ENCODE measurements at regions not wholly inside any gene's neighbourhood (a gene's known extent, or its start where the extent isn't known, plus 50 kb on each side); places are given as distances from the start of the nearest gene placed in this dataset.

DNA sequence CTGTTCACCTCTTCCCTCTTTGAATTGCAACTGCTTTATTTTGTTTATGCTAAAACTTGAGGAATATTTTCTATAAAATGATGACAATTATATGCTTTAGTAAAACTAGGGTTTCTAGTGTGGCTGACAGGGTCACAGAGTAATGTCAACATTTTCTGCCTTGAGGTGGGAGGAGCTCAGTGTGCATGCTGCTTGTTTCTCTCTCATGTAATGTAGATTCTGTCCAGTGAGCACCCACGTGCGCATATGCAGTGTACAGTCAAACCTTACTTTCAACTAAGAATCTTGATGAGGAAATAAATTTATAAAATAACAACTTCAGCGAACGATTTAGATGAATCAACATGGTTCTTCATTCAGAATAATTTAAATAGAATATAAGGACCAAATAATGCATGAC, 603.9 kb downstream of the PCDH17 start:
- no peaks in the 10 kb centered on the region for H3K36me3 ChIP-seq (ENCODE audit: control insufficient read depth in 1 of 2, insufficient read depth in 2 of 2, low read length in 2 of 2)
- no peak overlapping the region for H2BK12ac ChIP-seq (ENCODE audit: low read length)
- H3K4ac ChIP-seq (ENCODE audit: low read depth, low read length), result no peak overlapping the region
- H3K4me3 ChIP-seq (ENCODE audit: low read depth, low read length), result no peak overlapping the region
- H3K9ac ChIP-seq (ENCODE audit: low read length), result no peak overlapping the region
- no peak overlapping the region for H3K23ac ChIP-seq (ENCODE audit: low read length)
- no peak overlapping the region for H2AK5ac ChIP-seq (ENCODE audit: low read length)
- H3K14ac ChIP-seq (ENCODE audit: low read length), result no peak overlapping the region
- H3K9me3 ChIP-seq (ENCODE audit: insufficient read depth, low read depth, low read length), result no peaks in the 10 kb centered on the region
- no peak overlapping the region for H3K27ac ChIP-seq (ENCODE audit: low read depth, low read length)
- H3K79me2 ChIP-seq (ENCODE audit: control insufficient read depth, insufficient read depth, low read length, poor library complexity), result no peaks in the 10 kb centered on the region
- H4K91ac ChIP-seq (ENCODE audit: low read depth, low read length), result no peak overlapping the region
- H4K12ac ChIP-seq (ENCODE audit: low read depth, low read length), result no peak overlapping the region
- DNase-seq, result no peak
- no peak overlapping the region for H2BK120ac ChIP-seq (ENCODE audit: insufficient read depth, low read length, poor library complexity)
- H3K4me1 ChIP-seq (ENCODE audit: control insufficient read depth in 1 of 2, insufficient read depth in 2 of 2, low read length in 2 of 2), result no peaks in the 10 kb centered on the region
- no peaks in the 10 kb centered on the region for H3K79me1 ChIP-seq (ENCODE audit: low read length)
- no peak overlapping the region for H3K4me2 ChIP-seq (ENCODE audit: low read length)
- WGBS (ENCODE audit: extremely low coverage, insufficient coverage, insufficient read length), result no CpG with 5 or more reads among the region's 4 CpGs
- H3K18ac ChIP-seq (ENCODE audit: low read length), result no peak overlapping the region
- no peaks in the 10 kb centered on the region for H3K27me3 ChIP-seq (ENCODE audit: insufficient read depth, low read length)
- no peak overlapping the region for H4K8ac ChIP-seq (ENCODE audit: low read depth, low read length)
- H2AFZ ChIP-seq (ENCODE audit: insufficient read depth, low read length, poor library complexity), result no peak overlapping the region
- H2BK5ac ChIP-seq (ENCODE audit: low read depth, low read length, poor library complexity), result no peak overlapping the region

- Histone ChIP-seq H4K8ac (ENCODE audit: low read depth, low read length) (no peak overlapping the region), H2BK120ac (ENCODE audit: insufficient read depth, low read length, poor library complexity) (no peak overlapping the region), H2AFZ (ENCODE audit: insufficient read depth, low read length, poor library complexity) (no peak overlapping the region), H3K23ac (ENCODE audit: low read length) (no peak overlapping the region), H3K27ac (ENCODE audit: low read depth, low read length) (no peak overlapping the region), H3K14ac (ENCODE audit: low read length) (no peak overlapping the region), H3K79me1 (ENCODE audit: low read length) (no peaks in the 10 kb centered on the region), H3K36me3 (ENCODE audit: control insufficient read depth in 1 of 2, insufficient read depth in 2 of 2, low read length in 2 of 2) (no peaks in the 10 kb centered on the region), H4K91ac (ENCODE audit: low read depth, low read length) (no peak overlapping the region), H2BK12ac (ENCODE audit: low read length) (no peak overlapping the region), H3K9ac (ENCODE audit: low read length) (no peak overlapping the region), H3K27me3 (ENCODE audit: insufficient read depth, low read length) (no peaks in the 10 kb centered on the region), H3K4me3 (ENCODE audit: low read depth, low read length) (no peak overlapping the region), H3K4ac (ENCODE audit: low read depth, low read length) (no peak overlapping the region), H3K9me3 (ENCODE audit: insufficient read depth, low read depth, low read length) (no peaks in the 10 kb centered on the region), H4K12ac (ENCODE audit: low read depth, low read length) (no peak overlapping the region), H2BK5ac (ENCODE audit: low read depth, low read length, poor library complexity) (no peak overlapping the region), H2AK5ac (ENCODE audit: low read length) (no peak overlapping the region), H3K4me1 (ENCODE audit: control insufficient read depth in 1 of 2, insufficient read depth in 2 of 2, low read length in 2 of 2) (no peaks in the 10 kb centered on the region), H3K4me2 (ENCODE audit: low read length) (no peak overlapping the region), H3K79me2 (ENCODE audit: control insufficient read depth, insufficient read depth, low read length, poor library complexity) (no peaks in the 10 kb centered on the region), H3K18ac (ENCODE audit: low read length) (no peak overlapping the region)
- WGBS (ENCODE audit: extremely low coverage, insufficient coverage, insufficient read length), result no CpG with 5 or more reads among the region's 10 CpGs
- DNase-seq, result no peak
Measured at GRCh38 chr13:58238972-58239773, 607.6 kb downstream of the PCDH17 start.

GRCh38 chr13:58239774-58240268, 608.3 kb downstream of the PCDH17 start:
- no peaks in the 10 kb centered on the region for H3K79me1 ChIP-seq (ENCODE audit: low read length)
- no CpG with 5 or more reads among the region's 9 CpGs for WGBS (ENCODE audit: extremely low coverage, insufficient coverage, insufficient read length)
- no peaks in the 10 kb centered on the region for H3K4me1 ChIP-seq (ENCODE audit: control insufficient read depth in 1 of 2, insufficient read depth in 2 of 2, low read length in 2 of 2)
- no peak overlapping the region for H4K12ac ChIP-seq (ENCODE audit: low read depth, low read length)
- no peak overlapping the region for H3K23ac ChIP-seq (ENCODE audit: low read length)
- no peak overlapping the region for H3K9ac ChIP-seq (ENCODE audit: low read length)
- H4K8ac ChIP-seq (ENCODE audit: low read depth, low read length), result no peak overlapping the region
- H2BK12ac ChIP-seq (ENCODE audit: low read length), result no peak overlapping the region
- H2AK5ac ChIP-seq (ENCODE audit: low read length), result no peak overlapping the region
- no peak overlapping the region for H2BK120ac ChIP-seq (ENCODE audit: insufficient read depth, low read length, poor library complexity)
- no peak overlapping the region for H3K27ac ChIP-seq (ENCODE audit: low read depth, low read length)
- H3K27me3 ChIP-seq (ENCODE audit: insufficient read depth, low read length), result no peaks in the 10 kb centered on the region
- DNase-seq, result no peak
- H3K4ac ChIP-seq (ENCODE audit: low read depth, low read length), result no peak overlapping the region
- H3K4me2 ChIP-seq (ENCODE audit: low read length), result no peak overlapping the region
- H3K14ac ChIP-seq (ENCODE audit: low read length), result no peak overlapping the region
- no peak overlapping the region for H2AFZ ChIP-seq (ENCODE audit: insufficient read depth, low read length, poor library complexity)
- no peak overlapping the region for H3K18ac ChIP-seq (ENCODE audit: low read length)
- no peaks in the 10 kb centered on the region for H3K36me3 ChIP-seq (ENCODE audit: control insufficient read depth in 1 of 2, insufficient read depth in 2 of 2, low read length in 2 of 2)
- H3K79me2 ChIP-seq (ENCODE audit: control insufficient read depth, insufficient read depth, low read length, poor library complexity), result no peaks in the 10 kb centered on the region
- H2BK5ac ChIP-seq (ENCODE audit: low read depth, low read length, poor library complexity), result no peak overlapping the region
- no peak overlapping the region for H4K91ac ChIP-seq (ENCODE audit: low read depth, low read length)
- no peaks in the 10 kb centered on the region for H3K9me3 ChIP-seq (ENCODE audit: insufficient read depth, low read depth, low read length)
- no peak overlapping the region for H3K4me3 ChIP-seq (ENCODE audit: low read depth, low read length)

GRCh38 chr13:58247080-58247479, 615.5 kb downstream of the PCDH17 start:
- no peak overlapping the region for H4K8ac ChIP-seq (ENCODE audit: low read depth, low read length)
- WGBS (ENCODE audit: extremely low coverage, insufficient coverage, insufficient read length), result no CpG with 5 or more reads among the region's 2 CpGs

More at GRCh38 chr13:58247080-58247479, 615.5 kb downstream of the PCDH17 start:
- H3K4me1 ChIP-seq (ENCODE audit: control insufficient read depth in 1 of 2, insufficient read depth in 2 of 2, low read length in 2 of 2), result no peaks in the 10 kb centered on the region
- no peak overlapping the region for H2BK5ac ChIP-seq (ENCODE audit: low read depth, low read length, poor library complexity)
- no peak overlapping the region for H3K23ac ChIP-seq (ENCODE audit: low read length)
- H3K14ac ChIP-seq (ENCODE audit: low read length), result no peak overlapping the region
- no peak overlapping the region for H3K4ac ChIP-seq (ENCODE audit: low read depth, low read length)
- H3K27ac ChIP-seq (ENCODE audit: low read depth, low read length), result no peak overlapping the region
- no peak overlapping the region for H3K18ac ChIP-seq (ENCODE audit: low read length)
- H3K4me3 ChIP-seq (ENCODE audit: low read depth, low read length), result no peak overlapping the region
- H3K4me2 ChIP-seq (ENCODE audit: low read length), result no peak overlapping the region
- no peaks in the 10 kb centered on the region for H3K36me3 ChIP-seq (ENCODE audit: control insufficient read depth in 1 of 2, insufficient read depth in 2 of 2, low read length in 2 of 2)
- H2AFZ ChIP-seq (ENCODE audit: insufficient read depth, low read length, poor library complexity), result no peak overlapping the region
- no peaks in the 10 kb centered on the region for H3K79me1 ChIP-seq (ENCODE audit: low read length)
- H2BK12ac ChIP-seq (ENCODE audit: low read length), result no peak overlapping the region
- no peak for DNase-seq
- H3K9me3 ChIP-seq (ENCODE audit: insufficient read depth, low read depth, low read length), result no peaks in the 10 kb centered on the region
- H4K12ac ChIP-seq (ENCODE audit: low read depth, low read length), result no peak overlapping the region
- H2BK120ac ChIP-seq (ENCODE audit: insufficient read depth, low read length, poor library complexity), result no peak overlapping the region
- H3K27me3 ChIP-seq (ENCODE audit: insufficient read depth, low read length), result no peaks in the 10 kb centered on the region
- H3K79me2 ChIP-seq (ENCODE audit: control insufficient read depth, insufficient read depth, low read length, poor library complexity), result no peaks in the 10 kb centered on the region
- no peak overlapping the region for H3K9ac ChIP-seq (ENCODE audit: low read length)
- no peak overlapping the region for H4K91ac ChIP-seq (ENCODE audit: low read depth, low read length)
- no peak overlapping the region for H2AK5ac ChIP-seq (ENCODE audit: low read length)

Measured in trophoblast cell (in vitro differentiated cells and primary cell).